DND-41 (cell line): ENCODE measurements at regions not wholly inside any gene's neighbourhood (a gene's known extent, or its start where the extent isn't known, plus 50 kb on each side); places are given as distances from the start of the nearest gene placed in this dataset.
"Not testable (repeated sequence)": the region's sequence is repeated elsewhere in the genome, so short reads cannot be mapped to it uniquely, and the experiment has no call there.

Experiments
- ATAC-seq: fragments of 200-7000 bp; cut with Tn5 transposase; 3 replicates; pipeline ENCODE4 v1.9.1; 2021; ENCODE audit warnings: low read depth; ENCODE audit not compliant: insufficient read depth
- DNase-seq: peaks from one replicate; pipeline ENCODE4 v3.0.0-alpha.2; 2020
- H2AFZ ChIP-seq: 2 replicates; pipeline ENCODE4 v1.6.0; 2012; ENCODE audit warnings: low read depth, low read length
- H3K27ac ChIP-seq: 2 replicates; pipeline ENCODE4 v1.5.1; 2012; ENCODE audit warnings: low read length, inconsistent platforms
- H3K27me3 ChIP-seq: fragments of 200-600 bp; sonication (generic); 2 replicates; pipeline ENCODE4 v1.6.0; 2012; ENCODE audit warnings: low read length, mild to moderate bottlenecking, inconsistent platforms; ENCODE audit not compliant: insufficient read depth, poor library complexity
- H3K36me3 ChIP-seq: 2 replicates; pipeline ENCODE4 v1.5.1; 2012; ENCODE audit warnings: low read length, inconsistent platforms; ENCODE audit not compliant: insufficient read depth
- H3K4me1 ChIP-seq: 2 replicates; pipeline ENCODE4 v1.5.1; 2012; ENCODE audit warnings: mild to moderate bottlenecking, low read length; ENCODE audit not compliant: insufficient read depth
- H3K4me2 ChIP-seq: 2 replicates; pipeline ENCODE4 v1.6.0; 2012; ENCODE audit warnings: mild to moderate bottlenecking, moderate library complexity, low read length, inconsistent platforms; ENCODE audit not compliant: insufficient read depth
- H3K4me3 ChIP-seq, 2 experiments: fragments of 200-600 bp in 1 of 2; shearing (Covaris generic) in 1 of 2; 2 replicates each; pipeline ENCODE4 v1.5.1; 2012 to 2016; ENCODE audit warnings: inconsistent platforms in 2 of 2, low read length in 2 of 2, mild to moderate bottlenecking in 2 of 2, low read depth in 1 of 2, moderate library complexity in 1 of 2
- H3K79me2 ChIP-seq: 2 replicates; pipeline ENCODE4 v1.6.0; 2012; ENCODE audit warnings: low read length, inconsistent platforms; ENCODE audit not compliant: insufficient read depth
- H3K9ac ChIP-seq: 2 replicates; pipeline ENCODE4 v1.6.0; 2012; ENCODE audit warnings: low read depth, mild to moderate bottlenecking, inconsistent platforms, low read length, moderate library complexity
- H3K9me3 ChIP-seq: 2 replicates; pipeline ENCODE4 v1.5.1; 2012; ENCODE audit warnings: low read length, moderate library complexity, mild to moderate bottlenecking, inconsistent platforms; ENCODE audit not compliant: insufficient read depth, severe bottlenecking
- H4K20me1 ChIP-seq: 2 replicates; pipeline ENCODE4 v1.6.0; 2012; ENCODE audit warnings: low read length; ENCODE audit not compliant: insufficient read depth
- CTCF ChIP-seq: IDR thresholded peaks from 2 replicates; pipeline ENCODE4 v1.5.1; 2012; ENCODE audit warnings: borderline replicate concordance, low read length, moderate library complexity, mild to moderate bottlenecking; ENCODE audit not compliant: poor library complexity, severe bottlenecking; ENCODE audit errors: extremely low read depth
- EZH2 ChIP-seq: IDR thresholded peaks from 3 replicates; pipeline ENCODE4 v1.6.1; 2012; ENCODE audit warnings: borderline replicate concordance, low read depth, mild to moderate bottlenecking, moderate library complexity, low read length, inconsistent platforms; ENCODE audit not compliant: severe bottlenecking

GRCh38 chr6:153484056-153484455 lies 353.0 kb upstream of the RGS17 start:
- Histone ChIP-seq H3K4me3 (no peak overlapping the region), H3K4me1 (no peaks in the 10 kb centered on the region), H3K36me3 (no peaks in the 10 kb centered on the region), H3K9ac (no peak overlapping the region), H3K27ac (no peak overlapping the region), H4K20me1 (no peaks in the 10 kb centered on the region), H2AFZ (no peak overlapping the region), H3K79me2 (no peaks in the 10 kb centered on the region), H3K27me3 (no peaks in the 10 kb centered on the region), H3K9me3 (no peaks in the 10 kb centered on the region), H3K4me2 (no peak overlapping the region)
- ATAC-seq = no peak
- TF ChIP-seq EZH2 = no peak
- no peak for DNase-seq

GRCh38 chr6:153476243-153476642 lies 345.2 kb upstream of the RGS17 start:
- H3K27ac ChIP-seq = no peak overlapping the region
- no peak overlapping the region for H3K4me3 ChIP-seq
- H3K79me2 ChIP-seq = no peaks in the 10 kb centered on the region
- H2AFZ ChIP-seq = no peak overlapping the region
- H3K9me3 ChIP-seq = no peaks in the 10 kb centered on the region
- ATAC-seq (no peak), DNase-seq (no peak)
- H3K36me3 ChIP-seq = no peaks in the 10 kb centered on the region
- H4K20me1 ChIP-seq = no peaks in the 10 kb centered on the region
- no peak overlapping the region for H3K9ac ChIP-seq
- no peak for TF ChIP-seq CTCF
- no peak for TF ChIP-seq EZH2
- no peaks in the 10 kb centered on the region for H3K4me1 ChIP-seq
- no peak overlapping the region for H3K4me2 ChIP-seq
- no peaks in the 10 kb centered on the region for H3K27me3 ChIP-seq

DNA sequence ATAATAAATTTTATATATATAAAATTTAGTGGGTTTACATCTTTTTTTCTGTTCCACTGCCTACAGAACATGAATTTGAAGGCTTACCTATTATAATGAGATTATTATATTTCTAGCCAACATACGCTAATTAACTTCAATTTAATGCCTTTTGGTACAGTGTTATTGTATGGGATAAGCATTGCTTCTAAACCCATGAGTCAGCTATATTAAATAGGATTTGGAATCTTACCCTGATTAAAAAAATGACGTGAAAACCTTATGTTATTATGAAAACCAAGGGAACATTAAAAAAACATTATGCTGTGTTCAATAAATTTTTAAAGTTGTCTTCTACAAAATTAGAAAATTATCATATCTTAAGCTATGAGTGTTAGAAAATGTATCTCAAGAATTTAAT lies 334.0 kb upstream of the RGS17 start:
- H3K36me3 ChIP-seq = no peaks in the 10 kb centered on the region
- no peaks in the 10 kb centered on the region for H3K79me2 ChIP-seq
- H3K4me3 ChIP-seq = no peak overlapping the region
- no peaks in the 10 kb centered on the region for H3K27me3 ChIP-seq
- no peaks in the 10 kb centered on the region for H4K20me1 ChIP-seq
- no peak overlapping the region for H3K4me2 ChIP-seq
- H3K9ac ChIP-seq = no peak overlapping the region
- no peak overlapping the region for H3K27ac ChIP-seq
- no peaks in the 10 kb centered on the region for H3K9me3 ChIP-seq
- ATAC-seq (no peak), DNase-seq (no peak)
- no peak for TF ChIP-seq CTCF
- no peak for TF ChIP-seq EZH2
- H3K4me1 ChIP-seq = no peaks in the 10 kb centered on the region
- no peak overlapping the region for H2AFZ ChIP-seq

GRCh38 chr6:153449279-153449678 lies 318.2 kb upstream of the RGS17 start:
- Histone ChIP-seq H4K20me1 (no peaks in the 10 kb centered on the region), H3K36me3 (no peaks in the 10 kb centered on the region), H3K4me3 (no peak overlapping the region), H3K9me3 (peaks cover 3% of the 10 kb centered on the region), H3K27me3 (no peaks in the 10 kb centered on the region), H3K4me1 (no peaks in the 10 kb centered on the region), H2AFZ (no peak overlapping the region), H3K4me2 (no peak overlapping the region), H3K27ac (no peak overlapping the region), H3K9ac (no peak overlapping the region), H3K79me2 (no peaks in the 10 kb centered on the region)
- TF ChIP-seq CTCF = no peak
- TF ChIP-seq EZH2 = no peak
- DNase-seq (no peak), ATAC-seq (no peak)

- H3K4me1 ChIP-seq, H3K27me3 ChIP-seq, H4K20me1 ChIP-seq, H3K27ac ChIP-seq, H3K4me3 ChIP-seq, H3K4me2 ChIP-seq, ATAC-seq, DNase-seq, H3K79me2 ChIP-seq, H3K36me3 ChIP-seq, H3K9me3 ChIP-seq, H3K9ac ChIP-seq, H2AFZ ChIP-seq: not testable (repeated sequence)
Observed at GRCh38 chr6:153442749-153443148, 311.7 kb upstream of the RGS17 start.
